ENCODE measurements at regions not wholly inside any gene's neighbourhood (a gene's known extent, or its start where the extent isn't known, plus 50 kb on each side); places are given as distances from the start of the nearest gene placed in this dataset.
A peak's percentile ranks its signal among the peaks of the same experiment; 100 is the strongest.

GRCh38 chr10:63866075-63866746 is 345.0 kb downstream of the REEP3 start:
- peak; percentile 36 for DNase-seq

GRCh38 chr10:63866747-63867140 is 345.5 kb downstream of the REEP3 start:
- DNase-seq, result no peak

- DNase-seq, result no peak
Measured at GRCh38 chr10:63878428-63878827, 357.2 kb downstream of the REEP3 start.

- no peak for DNase-seq
Measured at GRCh38 chr10:63883861-63884260, 362.7 kb downstream of the REEP3 start.

GRCh38 chr10:63884426-63884825 is 363.2 kb downstream of the REEP3 start:
- DNase-seq, result no peak

GRCh38 chr10:63885156-63885555 is 364.0 kb downstream of the REEP3 start:
- no peak for DNase-seq

- no peak for DNase-seq
Measured at GRCh38 chr10:63886281-63887022, 365.3 kb downstream of the REEP3 start.

- DNase-seq, result no peak
Measured at GRCh38 chr10:63887023-63887589, 365.9 kb downstream of the REEP3 start.

GRCh38 chr10:63887600-63888370 is 366.6 kb downstream of the REEP3 start:
- DNase-seq, result no peak

- DNase-seq, result no peak
Measured at GRCh38 chr10:63889803-63890202, 368.6 kb downstream of the REEP3 start.

GRCh38 chr10:63896992-63897391 is 375.8 kb downstream of the REEP3 start:
- no peak for DNase-seq

- DNase-seq, result no peak
Measured at GRCh38 chr10:63899673-63900300, 378.6 kb downstream of the REEP3 start.

- DNase-seq, result no peak
Measured at GRCh38 chr10:63901228-63901627, 380.0 kb downstream of the REEP3 start.

- no peak for DNase-seq
Measured at GRCh38 chr10:63901881-63902280, 380.7 kb downstream of the REEP3 start.

- DNase-seq, result no peak
Measured at GRCh38 chr10:63910806-63911205, 389.6 kb downstream of the REEP3 start.

- no peak for DNase-seq
Measured at GRCh38 chr10:63915240-63915639, 394.0 kb downstream of the REEP3 start.

- DNase-seq, result no peak
Measured at GRCh38 chr10:63917363-63917762, 396.2 kb downstream of the REEP3 start.

GRCh38 chr10:63919575-63920279 is 398.5 kb downstream of the REEP3 start:
- DNase-seq, result no peak

- DNase-seq, result no peak
Measured at GRCh38 chr10:63920926-63921325, 399.7 kb downstream of the REEP3 start.

- DNase-seq, result no peak
Measured at GRCh38 chr10:63921908-63922467, 400.8 kb downstream of the REEP3 start.

- no peak for DNase-seq
Measured at GRCh38 chr10:63922468-63923284, 401.5 kb downstream of the REEP3 start.
